Endothelial cell of umbilical vein (primary cell): ENCODE measurements at regions not wholly inside any gene's neighbourhood (a gene's known extent, or its start where the extent isn't known, plus 50 kb on each side); places are given as distances from the start of the nearest gene placed in this dataset.

Experiments used
- BruUV-seq: library from RNA; stranded (reverse); fragments of 400-500 nt; replicated peaks from 2 replicates; lab custom pipeline; 2021; lab: Mats Ljungman, UMichigan
- CTCF ChIA-PET: fragments of 300-600, 350-600 bp; sonication (Branson Sonifier 250); formaldehyde crosslinking; loops from one replicate; lab custom pipeline; 2021; ENCODE audit warnings: antibody characterized with exemption, inconsistent platforms; lab: Charles Lee
- POLR2A ChIA-PET: fragments of 300-600, 350-600 bp; sonication (Branson Sonifier 250); formaldehyde crosslinking; loops from one replicate; lab custom pipeline; 2021; ENCODE audit warnings: antibody characterized with exemption, inconsistent platforms; lab: Charles Lee
- DNase-seq: peaks from one replicate; pipeline ENCODE4 v3.0.0-alpha.2; 2011; ENCODE audit warnings: low read depth, low spot score
- FAIRE-seq: peaks from 2 replicates; lab custom pipeline; 2011; peaks lifted over from hg19 to GRCh38; lab: Jason Lieb, UNC
- H2AFZ ChIP-seq: 2 replicates; pipeline ENCODE4 v1.6.0; 2012; ENCODE audit warnings: low read depth, low read length, control low read depth, inconsistent platforms
- H3K27ac ChIP-seq: 2 replicates; pipeline ENCODE4 v1.5.1; 2011; ENCODE audit warnings: low read depth, mild to moderate bottlenecking, control low read depth, low read length, moderate library complexity; ENCODE audit not compliant: insufficient read depth
- H3K27me3 ChIP-seq, 2 experiments: 2 replicates each; pipeline versions ENCODE4 v1.6.0 to v1.6.1; 2011; ENCODE audit warnings: low read length in 2 of 2, mixed read lengths in 1 of 2; ENCODE audit not compliant: control insufficient read depth in 2 of 2, insufficient read depth in 2 of 2
- H3K36me3 ChIP-seq, 2 experiments: 2 replicates in 1 of 2; 3 replicates in 1 of 2; pipeline ENCODE4 v1.5.1; 2011; ENCODE audit warnings: low read length in 2 of 2, mild to moderate bottlenecking in 1 of 2, moderate library complexity in 1 of 2; ENCODE audit not compliant: control insufficient read depth in 2 of 2, insufficient read depth in 2 of 2; ENCODE audit errors: extremely low read depth in 1 of 2
- H3K4me1 ChIP-seq: 3 replicates; pipeline ENCODE4 v1.5.1; 2011; ENCODE audit warnings: mild to moderate bottlenecking, low read length; ENCODE audit not compliant: control insufficient read depth, insufficient read depth; ENCODE audit errors: extremely low read depth
- H3K4me2 ChIP-seq: 2 replicates; pipeline ENCODE4 v1.6.1; 2011; ENCODE audit warnings: low read length, control low read depth, mixed read lengths; ENCODE audit not compliant: insufficient read depth
- H3K4me3 ChIP-seq, 3 experiments: fragments of 200-600 bp in 1 of 3; sonication (generic), shearing (Covaris generic) in 1 of 3; replicated peaks in 1 of 3; 2 replicates each; pipeline ENCODE4 v1.5.1; 2011 to 2016; ENCODE audit warnings: control low read depth in 3 of 3, low read length in 3 of 3, mild to moderate bottlenecking in 2 of 3, inconsistent platforms in 1 of 3, low read depth in 1 of 3, moderate library complexity in 1 of 3; ENCODE audit not compliant: insufficient read depth in 1 of 3
- H3K79me2 ChIP-seq: 2 replicates; pipeline ENCODE4 v1.6.0; 2012; ENCODE audit warnings: low read length, inconsistent platforms; ENCODE audit not compliant: control insufficient read depth, insufficient read depth
- H3K9ac ChIP-seq: replicated peaks from 2 replicates; pipeline ENCODE3; 2011; ENCODE audit warnings: low read length, control low read depth; ENCODE audit not compliant: insufficient read depth; ENCODE audit errors: extremely low read depth
- H3K9me1 ChIP-seq: replicated peaks from 3 replicates; pipeline ENCODE4 v1.6.0; 2011; ENCODE audit warnings: mild to moderate bottlenecking, low read length; ENCODE audit not compliant: control insufficient read depth, insufficient read depth; ENCODE audit errors: extremely low read depth
- H3K9me3 ChIP-seq: replicated peaks from 2 replicates; pipeline ENCODE4 v1.5.1; 2012; ENCODE audit warnings: low read length, inconsistent platforms; ENCODE audit not compliant: control insufficient read depth, insufficient read depth
- H4K20me1 ChIP-seq: replicated peaks from 2 replicates; pipeline ENCODE3; 2011; ENCODE audit warnings: mild to moderate bottlenecking, low read length; ENCODE audit not compliant: control insufficient read depth, insufficient read depth; ENCODE audit errors: extremely low read depth
- CTCF ChIP-seq, 2 donors: IDR thresholded peaks; 1 replicate in 1 of 2; 2 replicates in 1 of 2; pipeline ENCODE4 v1.5.1; 2011; ENCODE audit warnings: low read length in 2 of 2, mild to moderate bottlenecking in 2 of 2, moderate library complexity in 2 of 2, control low read depth in 1 of 2, inconsistent platforms in 1 of 2, low read depth in 1 of 2; ENCODE audit not compliant: insufficient read depth in 1 of 2; ENCODE audit errors: extremely low read depth in 1 of 2
- EZH2 ChIP-seq: IDR thresholded peaks from 2 replicates; pipeline ENCODE4 v1.6.1; 2012; ENCODE audit warnings: borderline replicate concordance, low read depth, mild to moderate bottlenecking, moderate library complexity, low read length, inconsistent platforms; ENCODE audit not compliant: severe bottlenecking
- FOS ChIP-seq: IDR thresholded peaks from 2 replicates; pipeline ENCODE4 v1.6.1; 2011; ENCODE audit warnings: mild to moderate bottlenecking, low read length, moderate library complexity, borderline replicate concordance; ENCODE audit not compliant: insufficient read depth
- GATA2 ChIP-seq: IDR thresholded peaks from 2 replicates; pipeline ENCODE4 v1.7.0; 2011; ENCODE audit warnings: low read depth, mild to moderate bottlenecking, moderate library complexity, mixed read lengths, low read length; ENCODE audit not compliant: insufficient read length, insufficient read depth
- JUN ChIP-seq: IDR thresholded peaks from 2 replicates; pipeline ENCODE4 v1.6.1; 2011; ENCODE audit warnings: borderline replicate concordance, low read depth; ENCODE audit not compliant: insufficient read length, insufficient read depth
- MAX ChIP-seq: IDR thresholded peaks from 2 replicates; pipeline ENCODE4 v1.6.1; 2011; ENCODE audit not compliant: insufficient read depth, insufficient read length
- MYC ChIP-seq: IDR thresholded peaks from one replicate; pipeline ENCODE4 v1.6.1; 2011; ENCODE audit warnings: mild to moderate bottlenecking, low read depth, low read length
- POLR2A ChIP-seq: IDR thresholded peaks from 2 replicates; pipeline ENCODE4 v1.6.1; 2012; ENCODE audit warnings: low read depth, mild to moderate bottlenecking, control low read depth, low read length
- POLR2AphosphoS5 ChIP-seq: IDR thresholded peaks from 2 replicates; pipeline ENCODE4 v1.6.1; 2012; ENCODE audit warnings: low read depth, mild to moderate bottlenecking, control low read depth, low read length, moderate library complexity; ENCODE audit not compliant: insufficient read depth
- dilution Hi-C: fragments of 300-500 bp; cut with MboI; formaldehyde crosslinking; loops from one replicate; pipeline ENCODE4 v1.15.0; 2019; ENCODE audit warnings: low sequenced_read_pairs; ENCODE audit not compliant: extremely low pct_ligation_motif_present
- intact Hi-C: fragments of 100-400 bp; cut with micrococcal nuclease; formaldehyde crosslinking; loops from one replicate; pipeline ENCODE4 v1.10.0; 2022

- DNase-seq (no peak), FAIRE-seq (no peak)
- intact Hi-C loops = no loop called here
- H2AFZ ChIP-seq = no peak overlapping the region
- ChIA-PET POLR2A (no interaction called here), CTCF (interaction anchor here (0.7 kb wide), 1 partner anchor 147 kb away, joined by 3 read pairs; no protein-coding TSS in a partner anchor)
- H3K9ac ChIP-seq = no peak overlapping the region
- no peak overlapping the region for H3K4me3 ChIP-seq
- dilution Hi-C loops = no loop called here
- H3K9me1 ChIP-seq = no peaks in the 10 kb centered on the region
- H3K36me3 ChIP-seq = no peaks in the 10 kb centered on the region
- no peak overlapping the region for H3K27ac ChIP-seq
- TF ChIP-seq MYC (no peak), POLR2AphosphoS5 (no peak), CTCF (IDR thresholded peaks at IDR 0.05; ENCODE audit: extremely low read depth in 1 of 2, insufficient read depth in 1 of 2, low read depth in 1 of 2, low read length in 2 of 2) (no peak), MAX (no peak), JUN (no peak), GATA2 (no peak), EZH2 (no peak), POLR2A (no peak), FOS (no peak)
- H3K9me3 ChIP-seq = no peaks in the 10 kb centered on the region
- peaks cover 17% of the 10 kb centered on the region for H3K4me1 ChIP-seq
- no TSS peak for BruUV-seq
- H4K20me1 ChIP-seq = no peaks in the 10 kb centered on the region
- no peaks in the 10 kb centered on the region for H3K79me2 ChIP-seq
- H3K27me3 ChIP-seq = no peaks in the 10 kb centered on the region
- H3K4me2 ChIP-seq = no peak overlapping the region
Observed at GRCh38 chr3:29064085-29064484, 216.8 kb upstream of the RBMS3 start.
